GM18870 (cell line): ENCODE measurements at regions not wholly inside any gene's neighbourhood (a gene's known extent, or its start where the extent isn't known, plus 50 kb on each side); places are given as distances from the start of the nearest gene placed in this dataset.
"Not testable (repeated sequence)": the region's sequence is repeated elsewhere in the genome, so short reads cannot be mapped to it uniquely, and the experiment has no call there.

Experiments
- ATAC-seq: cut with Tn5 transposase; IDR thresholded peaks from one replicate; pipeline ENCODE4 v1.9.1; 2021; ENCODE audit warnings: moderate library complexity; ENCODE audit not compliant: unreplicated experiment

DNA sequence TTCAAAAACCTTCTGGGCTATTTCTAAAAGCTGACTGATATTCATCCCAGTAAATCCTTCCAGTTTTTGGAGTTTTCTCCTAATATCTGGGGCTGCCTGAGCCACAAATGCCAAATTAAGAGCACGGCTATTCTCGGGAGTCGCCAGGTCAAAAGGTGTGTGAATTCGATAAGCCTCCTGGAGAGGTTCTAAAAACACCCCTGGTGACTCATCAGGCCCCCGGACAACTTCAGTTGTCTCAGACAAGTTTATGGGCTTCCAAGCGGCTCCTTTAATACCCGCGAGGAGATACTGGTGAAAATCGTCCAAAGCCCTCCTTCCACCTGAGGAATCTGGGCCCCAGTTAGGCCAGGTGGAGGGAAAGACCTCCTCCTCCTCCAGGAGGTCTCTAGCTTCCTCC, 677.1 kb downstream of the TMEM121 start:
- no peak for ATAC-seq

DNA sequence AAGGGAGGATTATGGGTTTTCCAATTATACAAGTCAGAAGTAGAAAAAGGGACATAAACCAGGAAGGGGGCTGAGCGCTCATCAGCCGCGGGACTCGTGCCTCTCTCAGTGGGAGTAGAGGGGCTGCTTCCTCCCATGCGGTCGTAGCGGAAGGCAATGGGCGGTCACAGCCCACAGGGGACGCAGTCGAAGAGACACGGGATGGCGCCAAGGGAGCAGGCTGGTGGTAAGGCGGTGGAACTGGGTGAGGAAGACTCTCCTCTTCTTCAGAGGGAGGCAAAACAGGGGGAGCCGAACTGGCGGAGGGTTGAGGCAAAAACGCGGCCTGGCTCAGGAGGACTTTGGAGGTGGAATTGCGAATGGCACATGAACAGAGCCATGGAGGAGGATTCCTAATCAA, 677.7 kb downstream of the TMEM121 start:
- no peak for ATAC-seq

DNA sequence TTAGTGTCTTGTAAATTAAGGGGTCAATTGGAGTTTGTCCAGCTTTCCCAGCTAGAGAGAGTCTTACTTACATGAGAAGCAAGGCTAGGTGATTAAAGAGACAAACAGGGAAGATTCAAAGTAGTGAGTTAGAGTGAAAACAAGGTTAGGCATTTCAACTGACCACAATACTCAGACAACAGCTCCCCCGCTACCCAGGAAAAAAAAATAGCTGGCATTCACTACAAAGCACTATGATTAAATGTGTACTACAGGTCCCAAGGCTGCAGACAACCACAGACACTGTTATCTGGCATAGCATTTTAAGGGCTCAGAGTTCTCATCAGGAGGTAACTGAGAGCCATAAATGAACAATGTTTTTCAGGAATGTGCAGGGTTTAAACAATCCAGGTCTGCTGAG, 680.9 kb downstream of the TMEM121 start:
- no peak for ATAC-seq

DNA sequence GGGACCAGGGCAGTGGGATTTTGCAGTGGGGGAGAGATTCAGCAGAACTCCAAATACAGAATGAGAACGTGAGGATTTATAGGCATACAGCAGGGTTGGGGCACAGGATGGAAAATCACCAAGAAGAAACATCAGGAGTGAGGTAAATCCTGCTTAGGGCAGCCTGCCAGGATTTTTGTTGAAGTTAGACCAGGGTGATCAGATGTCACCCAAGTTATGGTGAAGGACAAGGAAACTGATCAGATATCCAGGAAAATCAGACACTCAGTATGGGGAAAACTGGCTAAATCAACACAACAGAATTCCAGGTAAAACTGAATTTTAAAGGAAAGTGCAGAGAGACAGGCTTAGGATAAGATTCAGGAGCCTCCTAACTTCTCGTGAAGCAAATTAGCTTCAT, 682.4 kb downstream of the TMEM121 start:
- no peak for ATAC-seq

DNA sequence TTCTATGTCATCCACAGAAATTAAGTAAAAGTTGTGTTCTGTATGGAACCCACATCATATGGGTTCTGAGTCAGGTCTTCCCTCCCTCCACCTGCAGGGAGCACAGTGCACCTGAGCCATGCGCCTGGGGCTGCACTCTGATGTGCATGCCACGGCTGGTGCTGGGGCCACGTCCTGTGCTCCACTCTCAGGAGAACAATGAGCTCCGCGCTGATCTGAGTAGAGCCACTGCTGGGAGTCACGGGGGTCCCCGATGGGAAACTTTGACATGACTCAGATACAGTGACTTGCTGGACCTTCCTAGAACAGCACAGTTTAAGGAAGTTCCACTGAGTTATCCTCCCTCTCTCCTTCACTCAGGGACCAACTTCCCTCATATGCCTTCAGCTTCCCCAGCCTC, 683.4 kb downstream of the TMEM121 start:
- ATAC-seq = no peak

DNA sequence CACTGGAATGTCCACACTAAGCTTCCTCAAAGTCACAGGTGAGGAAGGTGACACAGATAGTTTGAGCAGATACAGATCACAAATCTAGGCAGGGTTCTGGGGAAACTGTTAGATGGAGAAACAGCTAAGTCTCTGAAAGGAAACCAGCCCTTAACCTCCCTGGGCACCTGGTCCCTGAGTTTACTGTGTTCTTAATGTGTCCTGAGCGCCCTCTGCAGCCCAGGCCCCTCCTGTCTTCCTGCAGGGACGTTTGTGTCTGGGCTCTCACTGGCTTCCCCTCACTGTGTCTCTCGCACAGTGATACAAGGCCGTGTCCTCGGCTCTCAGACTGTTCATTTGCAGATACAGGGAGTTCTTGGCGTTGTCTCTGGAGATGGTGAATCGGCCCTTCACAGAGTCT, 684.3 kb downstream of the TMEM121 start:
- ATAC-seq = no peak

DNA sequence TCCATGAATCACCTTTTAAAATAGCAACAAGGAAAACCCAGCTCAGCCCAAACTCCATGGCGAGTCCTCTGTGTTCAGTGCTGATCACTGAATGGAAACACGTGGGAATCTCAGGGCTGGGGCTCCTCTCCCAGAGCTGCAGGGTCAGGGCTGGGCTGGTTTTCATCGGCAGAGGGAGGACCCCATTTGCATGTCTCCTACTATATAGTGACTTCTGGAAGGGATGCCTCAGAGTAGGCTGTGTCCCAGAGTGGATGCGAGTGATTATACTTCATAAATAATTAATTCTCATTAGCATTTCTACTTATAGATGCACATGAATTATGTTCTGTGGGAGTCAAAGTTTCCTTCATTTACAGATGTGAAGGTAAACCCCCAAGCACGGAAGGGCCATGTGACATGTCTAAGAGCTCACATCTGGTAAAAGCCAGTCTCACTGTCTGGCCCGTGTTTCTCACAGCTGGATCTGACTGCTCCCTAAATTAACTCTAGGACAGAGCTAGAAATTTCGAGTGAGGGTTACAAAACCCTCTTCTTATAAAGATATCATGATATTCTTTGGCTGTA, 685.0 kb downstream of the TMEM121 start:
- no peak for ATAC-seq

DNA sequence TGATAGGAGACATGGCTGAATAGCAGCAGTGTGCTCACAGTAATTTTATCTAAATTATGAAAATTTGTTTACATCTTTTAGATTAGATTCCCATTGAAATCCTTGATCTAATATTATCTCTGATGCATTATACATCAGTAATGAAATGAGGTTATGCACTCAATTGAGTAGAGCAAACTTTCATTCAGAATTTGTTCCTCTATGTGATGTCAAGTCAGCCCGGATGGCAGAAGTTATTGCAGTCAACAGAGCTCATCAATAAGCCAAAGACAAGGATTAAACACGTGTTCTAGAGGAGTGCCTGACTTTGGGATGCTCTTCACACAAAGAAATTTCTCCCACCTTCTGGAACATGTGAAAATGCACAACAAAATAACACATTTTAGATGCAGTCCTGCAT, 688.8 kb downstream of the TMEM121 start:
- ATAC-seq = no peak

DNA sequence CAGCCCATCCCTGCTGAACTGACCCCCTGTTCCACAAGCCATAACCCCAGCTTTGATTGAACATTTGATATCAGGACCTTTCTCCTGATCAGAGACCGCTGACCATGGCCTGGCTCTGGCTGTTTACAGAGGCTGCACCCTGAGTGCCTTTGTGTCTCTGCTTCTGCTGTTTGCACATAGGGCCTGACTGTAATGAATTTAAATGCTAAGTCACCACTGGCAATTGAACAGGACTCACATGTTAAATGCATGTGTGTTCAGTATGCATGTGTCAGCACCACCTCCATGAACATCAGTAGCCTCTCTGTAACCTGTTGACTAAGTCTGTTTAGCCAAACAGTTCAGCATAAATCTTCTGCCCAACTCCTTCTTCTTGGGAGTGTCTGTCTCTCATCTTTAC, 690.3 kb downstream of the TMEM121 start:
- no peak for ATAC-seq

DNA sequence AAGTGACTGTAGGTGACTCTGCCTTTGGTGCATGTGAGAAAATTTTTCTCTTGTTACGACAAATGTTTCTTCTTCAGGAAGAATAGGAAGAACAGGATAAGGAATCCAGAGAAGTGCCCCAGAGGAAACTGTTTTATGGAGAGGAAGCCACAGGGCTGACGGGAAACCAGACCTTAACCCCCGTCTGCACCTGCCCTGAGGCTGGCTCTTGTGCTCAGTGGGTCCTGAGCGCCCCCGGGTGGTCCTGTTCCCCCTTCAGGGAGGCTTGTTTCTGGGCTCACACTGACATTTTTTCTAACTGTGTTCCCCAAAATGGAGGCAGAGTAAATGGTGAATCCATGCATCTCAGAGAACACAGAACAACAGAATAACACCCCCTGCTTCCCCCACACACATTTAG, 691.8 kb downstream of the TMEM121 start:
- no peak for ATAC-seq

DNA sequence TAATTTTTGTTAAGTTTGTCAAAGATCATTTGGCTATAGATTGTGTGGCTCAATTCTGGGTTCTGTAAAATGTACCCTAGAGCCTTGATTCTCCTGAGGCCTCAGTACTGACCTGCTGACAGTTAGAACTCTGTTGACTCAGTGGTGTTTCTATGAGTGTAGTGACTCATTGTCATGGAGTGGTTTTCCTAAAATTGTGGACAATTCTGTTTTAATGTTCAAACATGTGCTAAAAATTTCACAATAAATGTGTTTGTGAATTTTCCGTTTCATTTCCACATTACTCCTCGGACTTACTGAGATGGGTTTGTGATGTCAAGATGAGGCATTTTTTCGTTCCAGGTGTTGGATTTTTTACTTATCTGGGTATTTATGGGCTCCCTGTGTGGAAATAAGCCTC, 695.9 kb downstream of the TMEM121 start:
- no peak for ATAC-seq

DNA sequence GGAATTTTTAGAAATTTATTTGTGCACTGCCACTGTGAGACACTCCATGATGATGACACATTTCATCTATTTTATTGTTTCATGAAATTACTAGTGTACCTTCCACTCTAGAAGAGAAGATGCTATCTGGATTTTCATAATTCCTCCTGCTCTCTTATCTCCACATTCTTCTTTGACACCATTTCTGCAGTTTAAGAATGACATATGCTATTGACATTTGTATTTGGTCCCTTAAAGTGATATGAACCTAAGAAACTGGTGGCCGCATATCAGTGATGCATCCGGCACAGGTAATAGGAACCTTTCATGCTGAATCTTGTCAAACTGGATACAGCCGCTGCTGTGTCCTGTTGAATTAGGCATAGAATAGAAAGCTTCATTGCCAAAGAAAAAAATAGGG, 696.3 kb downstream of the TMEM121 start:
- ATAC-seq = no peak

DNA sequence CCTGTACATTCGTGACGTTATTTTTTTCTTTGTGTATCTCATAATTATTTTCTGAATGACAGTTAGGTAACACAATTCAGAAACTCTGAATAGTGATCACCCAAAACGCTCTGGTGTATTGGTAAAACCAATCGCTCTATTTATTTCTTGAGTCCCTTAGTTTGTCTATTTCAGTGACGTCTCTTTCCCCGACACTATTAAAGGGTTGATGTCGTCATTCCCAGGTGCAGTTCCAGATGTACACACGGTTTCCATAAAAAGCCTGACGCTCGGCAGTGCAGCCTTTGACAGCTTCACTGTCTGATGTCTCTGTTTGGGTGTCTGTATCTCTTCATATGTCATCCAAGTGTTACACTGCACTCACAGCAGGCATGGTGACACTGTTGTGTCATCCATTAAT, 701.4 kb downstream of the TMEM121 start:
- ATAC-seq = no peak

DNA sequence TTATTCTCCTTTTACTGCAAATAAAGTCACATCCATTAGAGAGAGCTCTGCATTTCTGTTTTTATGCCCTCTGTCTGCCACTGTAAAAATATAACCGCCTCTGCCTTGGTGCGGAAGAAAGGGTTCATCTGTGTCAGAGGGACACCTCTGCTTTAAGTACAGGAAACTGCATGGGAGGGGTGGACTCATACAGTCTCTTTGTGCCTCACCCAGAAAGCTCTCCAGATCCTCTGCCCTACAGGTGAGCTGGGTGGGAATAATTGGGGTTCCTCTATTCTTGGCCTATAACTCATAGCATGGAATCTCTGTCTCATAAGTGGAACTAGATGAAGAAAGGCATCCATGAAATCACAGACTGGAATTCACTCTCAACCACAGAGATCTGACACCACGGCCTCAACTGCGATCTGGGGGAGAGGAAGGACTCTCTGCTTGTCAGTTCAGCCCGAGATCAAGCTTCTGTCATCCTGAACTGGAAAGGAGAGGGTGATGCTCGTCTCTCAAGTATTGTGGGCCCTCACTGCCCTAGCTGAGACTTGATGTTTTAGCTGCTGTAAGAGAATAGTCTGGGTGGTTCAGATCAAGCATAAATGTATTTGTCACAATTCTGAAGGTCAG, 702.3 kb downstream of the TMEM121 start:
- ATAC-seq = no peak

DNA sequence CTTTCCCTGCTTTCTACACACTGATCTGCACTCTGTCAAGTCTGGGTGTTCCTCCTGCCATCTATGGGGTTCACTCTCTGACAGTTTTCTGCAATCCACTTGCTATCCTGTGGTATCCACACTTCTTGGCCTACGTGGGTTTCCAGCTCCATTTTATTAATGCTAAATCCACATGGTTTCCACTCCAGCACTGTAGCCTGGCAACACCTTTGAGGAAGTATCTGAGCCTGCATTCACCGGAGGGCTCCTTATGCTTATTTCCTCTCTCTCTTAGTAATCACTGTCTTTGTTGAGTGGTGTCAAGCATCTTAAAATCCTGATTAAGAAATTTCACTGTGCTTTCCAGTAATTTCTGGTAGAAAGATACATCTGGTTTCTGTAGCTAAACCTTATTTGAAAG, 703.7 kb downstream of the TMEM121 start:
- no peak for ATAC-seq

DNA sequence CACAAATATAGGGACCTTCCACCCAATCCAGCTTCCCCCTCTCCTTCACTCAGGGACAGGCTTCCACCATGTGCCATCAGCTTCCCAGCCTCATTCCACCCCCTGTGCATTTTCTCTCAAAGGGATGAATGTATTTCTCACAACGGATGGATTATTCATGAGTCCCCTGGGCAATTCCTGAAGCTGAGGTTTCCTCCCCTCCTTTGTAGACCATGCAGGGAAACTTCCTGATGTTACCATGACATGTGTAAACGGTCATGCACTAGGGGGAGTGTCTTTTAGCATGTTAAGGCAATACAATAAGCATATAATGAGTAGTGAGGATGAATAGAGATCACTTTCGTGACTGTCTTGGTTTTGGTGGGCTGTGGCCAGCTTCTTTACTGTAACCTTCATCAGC, 706.8 kb downstream of the TMEM121 start:
- not testable (repeated sequence) for ATAC-seq

DNA sequence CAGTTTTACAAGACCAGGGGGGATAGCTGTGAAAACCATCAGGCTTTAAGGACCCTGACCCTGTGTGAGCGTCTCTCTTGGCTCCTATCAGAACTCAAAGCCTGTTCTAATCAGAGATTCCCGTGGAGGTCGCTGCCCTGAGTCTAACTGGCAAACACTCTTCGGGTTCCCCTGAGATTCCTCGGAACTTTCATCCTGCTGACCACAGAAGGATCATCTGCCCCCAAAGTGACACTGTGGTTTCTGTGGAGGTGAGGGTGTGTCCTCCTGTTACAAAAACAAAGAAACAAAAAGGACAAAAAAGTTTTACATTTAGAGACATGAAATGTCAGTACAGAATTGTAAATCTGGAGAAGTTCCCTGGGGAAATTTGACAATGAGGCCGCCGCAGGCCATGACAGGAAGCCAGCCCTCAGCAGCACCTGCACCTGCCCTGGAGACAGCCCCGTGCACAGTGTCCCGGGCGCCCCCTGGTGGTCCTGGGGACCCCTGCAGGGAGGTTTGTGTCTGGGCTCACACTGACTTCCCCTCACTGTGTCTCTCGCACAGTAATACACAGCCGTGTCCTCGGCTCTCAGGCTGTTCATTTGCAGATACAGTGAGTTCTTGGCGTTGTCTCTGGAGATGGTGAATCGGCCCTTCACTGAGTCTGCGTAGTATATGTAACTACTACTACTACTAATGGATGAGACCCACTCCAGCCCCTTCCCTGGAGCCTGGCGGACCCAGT, 708.3 kb downstream of the TMEM121 start:
- not testable (repeated sequence) for ATAC-seq

DNA sequence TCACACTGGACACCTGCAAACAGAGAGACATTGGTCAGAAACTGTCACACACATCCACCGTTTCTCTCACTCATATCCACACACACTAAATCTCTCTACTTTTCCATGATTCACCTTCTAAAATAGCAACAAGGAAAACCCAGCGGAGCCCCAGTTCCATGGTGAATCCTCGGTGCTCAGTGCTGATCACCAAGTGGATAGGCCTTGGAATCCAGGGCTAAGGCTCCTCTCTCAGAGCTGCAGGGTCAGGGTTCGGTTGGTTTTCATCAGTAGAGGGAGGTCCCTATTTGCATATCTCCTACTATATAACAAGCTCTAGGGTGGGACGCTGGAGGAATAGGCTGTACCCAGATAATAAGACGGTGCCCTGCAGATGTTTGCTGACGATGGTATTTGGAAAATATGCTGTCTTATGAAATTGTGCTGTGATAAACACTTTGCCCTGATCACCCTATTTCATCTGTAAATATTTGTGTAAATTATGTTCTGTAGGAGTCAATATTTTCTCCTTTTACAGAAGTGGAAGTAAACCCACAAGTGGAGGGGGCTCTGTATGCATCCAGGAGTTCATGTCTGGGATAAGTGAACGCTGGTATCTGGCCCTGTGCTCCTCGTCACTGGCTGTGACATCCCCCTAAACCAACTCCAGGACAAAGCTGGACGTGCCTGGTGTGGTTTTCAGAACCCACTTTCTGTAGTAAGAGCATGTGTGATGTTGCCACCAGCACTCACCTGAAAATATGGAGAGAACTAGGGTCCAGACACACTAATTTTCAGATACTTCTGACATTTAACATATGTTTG, 709.2 kb downstream of the TMEM121 start:
- no peak for ATAC-seq

DNA sequence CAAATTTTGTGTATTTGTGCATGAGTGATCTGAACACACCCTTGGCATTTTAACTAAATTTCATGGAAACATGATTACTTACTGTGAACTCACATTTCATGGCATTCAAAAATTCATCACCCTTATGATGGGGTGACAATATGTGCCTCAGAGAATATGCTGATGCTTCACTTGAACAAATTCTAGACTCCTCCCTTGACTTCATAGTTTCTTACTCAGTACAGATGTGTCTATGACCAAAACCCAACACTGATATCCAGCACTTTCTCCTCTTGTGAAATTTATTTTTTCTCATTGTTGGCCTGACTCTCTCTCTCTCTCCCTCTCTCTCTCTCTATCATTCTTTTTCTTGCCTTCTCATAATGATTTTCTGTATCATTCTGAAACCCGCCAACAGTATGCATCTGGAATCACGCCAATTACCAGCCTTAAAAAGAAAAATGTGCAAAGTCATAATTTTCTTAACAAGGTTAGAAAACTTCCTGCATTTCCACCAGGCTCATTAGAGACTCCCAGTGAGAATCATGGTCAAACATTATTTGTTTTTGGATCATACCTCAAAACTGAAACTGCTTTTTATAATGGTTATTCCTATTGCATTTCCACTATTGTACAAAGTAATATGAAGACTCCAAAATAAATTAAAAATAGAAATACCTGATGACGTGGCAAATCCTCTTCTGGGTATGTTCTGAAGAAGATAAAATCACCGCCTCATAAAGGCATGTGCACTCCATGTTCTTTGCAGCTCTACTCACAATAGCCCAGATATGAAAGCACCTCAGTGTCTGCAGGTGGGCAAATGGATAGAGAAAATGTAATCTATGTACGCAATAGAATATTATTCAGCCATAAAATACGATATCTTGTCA, 722.2 kb downstream of the TMEM121 start:
- no peak for ATAC-seq

DNA sequence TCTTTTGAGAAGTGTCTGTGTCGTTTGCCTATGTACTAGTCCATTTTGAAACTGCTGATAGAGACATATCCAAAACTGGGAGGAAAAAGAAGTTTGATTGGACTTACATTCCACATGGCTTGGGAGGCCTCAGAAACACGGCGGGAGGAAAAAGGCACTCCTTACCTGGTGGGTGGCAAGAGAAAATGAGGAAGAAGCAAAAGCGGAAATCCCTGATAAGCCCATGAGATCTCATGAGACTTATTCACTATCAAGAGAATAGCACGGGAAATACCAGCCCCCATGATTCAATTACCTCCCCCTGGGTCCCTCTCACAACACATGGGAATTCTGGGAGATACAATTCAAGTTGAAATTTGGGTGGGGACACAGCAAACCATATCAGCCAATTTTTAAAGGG, 727.6 kb downstream of the TMEM121 start:
- ATAC-seq = not testable (repeated sequence)

DNA sequence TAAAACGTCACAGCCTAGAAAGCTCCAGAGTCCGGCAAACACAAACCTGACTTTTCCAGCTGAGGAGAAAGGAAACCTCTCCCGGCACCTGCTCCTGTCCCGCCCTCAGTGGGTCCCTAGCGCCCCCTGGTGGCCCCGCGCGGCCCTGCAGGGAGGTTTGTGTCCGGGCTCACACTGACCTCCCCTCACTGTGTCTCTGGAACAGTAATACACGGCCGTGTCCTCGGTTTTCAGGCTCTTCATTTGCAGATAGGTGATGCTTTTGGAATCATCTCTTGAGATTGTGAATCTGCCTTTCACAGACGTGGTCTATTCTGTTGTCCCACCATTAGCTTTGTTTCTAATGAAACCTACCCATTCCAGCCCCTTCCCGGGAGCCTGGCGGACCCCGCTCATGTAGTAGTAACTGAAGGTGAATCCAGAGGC, 731.2 kb downstream of the TMEM121 start:
- not testable (repeated sequence) for ATAC-seq
